Left ventricle myocardium inferior (tissue), 1 donor: ENCODE measurements at regions not wholly inside any gene's neighbourhood (a gene's known extent, or its start where the extent isn't known, plus 50 kb on each side); places are given as distances from the start of the nearest gene placed in this dataset.

Experiments
- DNase-seq: peaks from one replicate; pipeline ENCODE4 v3.0.0-alpha.2; 2020
- H3K27ac ChIP-seq: fragments of 200-600 bp; replicated peaks from 2 replicates; pipeline ENCODE4 v1.8.0; 2021
- H3K27me3 ChIP-seq: fragments of 200-600 bp; 2 replicates; pipeline ENCODE4 v1.8.0; 2021; ENCODE audit warnings: low read depth
- H3K36me3 ChIP-seq: fragments of 200-600 bp; 2 replicates; pipeline ENCODE4 v1.8.0; 2021
- H3K4me1 ChIP-seq: fragments of 200-600 bp; 2 replicates; pipeline ENCODE4 v1.8.0; 2021
- H3K4me3 ChIP-seq: fragments of 200-600 bp; 2 replicates; pipeline ENCODE4 v1.8.0; 2021; ENCODE audit warnings: mild to moderate bottlenecking, moderate library complexity
- H3K9me3 ChIP-seq: fragments of 200-600 bp; replicated peaks from 2 replicates; pipeline ENCODE4 v1.8.0; 2021
- intact Hi-C: fragments of 100-400 bp; cut with micrococcal nuclease; formaldehyde crosslinking; loops from one replicate; pipeline ENCODE4 v1.11.0; 2022
- TF ChIP-seq, protein P1 (sequence below): fragments of 200-600 bp; IDR thresholded peaks from 2 replicates; pipeline ENCODE4 v1.8.0; 2021; ENCODE audit warnings: antibody characterized with exemption, mild to moderate bottlenecking, borderline replicate concordance
- donor health status: DM: no; HTN: yes; CAD: no; lungs with severe emphysema.

DNA sequence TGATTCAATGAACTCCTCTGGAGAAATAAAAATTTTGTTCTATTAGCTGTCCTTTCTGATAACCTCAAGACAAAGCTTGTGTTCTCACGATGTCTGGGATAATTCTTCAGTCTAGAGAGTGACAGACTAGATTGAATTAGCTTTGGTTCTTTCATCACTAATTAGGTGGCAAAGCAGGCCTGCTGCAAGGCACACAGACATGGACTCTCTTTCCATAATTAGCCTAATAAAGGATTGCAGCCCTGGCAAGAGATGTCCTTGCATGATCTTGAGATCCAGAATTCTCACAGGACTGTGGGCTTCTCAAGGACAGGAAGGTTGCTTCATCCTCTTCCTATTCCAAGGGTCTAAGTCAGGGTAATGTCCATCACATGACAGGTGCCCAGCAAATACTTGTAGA is 245.6 kb upstream of the ZC3H12C start:
- TF ChIP-seq, protein P1, sequence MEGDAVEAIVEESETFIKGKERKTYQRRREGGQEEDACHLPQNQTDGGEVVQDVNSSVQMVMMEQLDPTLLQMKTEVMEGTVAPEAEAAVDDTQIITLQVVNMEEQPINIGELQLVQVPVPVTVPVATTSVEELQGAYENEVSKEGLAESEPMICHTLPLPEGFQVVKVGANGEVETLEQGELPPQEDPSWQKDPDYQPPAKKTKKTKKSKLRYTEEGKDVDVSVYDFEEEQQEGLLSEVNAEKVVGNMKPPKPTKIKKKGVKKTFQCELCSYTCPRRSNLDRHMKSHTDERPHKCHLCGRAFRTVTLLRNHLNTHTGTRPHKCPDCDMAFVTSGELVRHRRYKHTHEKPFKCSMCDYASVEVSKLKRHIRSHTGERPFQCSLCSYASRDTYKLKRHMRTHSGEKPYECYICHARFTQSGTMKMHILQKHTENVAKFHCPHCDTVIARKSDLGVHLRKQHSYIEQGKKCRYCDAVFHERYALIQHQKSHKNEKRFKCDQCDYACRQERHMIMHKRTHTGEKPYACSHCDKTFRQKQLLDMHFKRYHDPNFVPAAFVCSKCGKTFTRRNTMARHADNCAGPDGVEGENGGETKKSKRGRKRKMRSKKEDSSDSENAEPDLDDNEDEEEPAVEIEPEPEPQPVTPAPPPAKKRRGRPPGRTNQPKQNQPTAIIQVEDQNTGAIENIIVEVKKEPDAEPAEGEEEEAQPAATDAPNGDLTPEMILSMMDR: no peak
- H3K27ac ChIP-seq: no peak overlapping the region
- DNase-seq: no peak
- no peak overlapping the region for H3K4me3 ChIP-seq
- no peaks in the 10 kb centered on the region for H3K9me3 ChIP-seq
- intact Hi-C loops: no loop called here
- no peaks in the 10 kb centered on the region for H3K36me3 ChIP-seq
- no peaks in the 10 kb centered on the region for H3K27me3 ChIP-seq
- no peaks in the 10 kb centered on the region for H3K4me1 ChIP-seq

DNA sequence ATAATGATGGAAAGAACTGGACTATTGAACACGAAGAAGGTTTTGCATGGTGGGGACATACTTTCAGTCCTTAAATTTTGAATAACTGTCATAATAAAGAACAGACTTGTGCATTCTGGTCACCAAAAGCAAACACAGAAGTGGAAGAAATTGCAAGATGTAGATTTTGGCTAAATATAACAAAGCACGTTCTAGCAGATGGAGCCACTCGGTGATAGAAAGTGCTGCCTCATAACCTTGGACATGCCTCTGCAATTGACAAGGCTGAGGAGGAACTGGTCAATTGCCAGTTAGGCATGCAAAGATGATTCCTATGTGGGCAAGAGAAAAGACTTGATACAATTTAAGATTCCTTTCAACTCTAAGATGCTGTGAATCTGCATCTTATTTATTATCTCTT is 244.1 kb upstream of the ZC3H12C start:
- TF ChIP-seq, protein P1: no peak
- Histone ChIP-seq H3K27ac (no peak overlapping the region), H3K36me3 (no peaks in the 10 kb centered on the region), H3K4me1 (no peaks in the 10 kb centered on the region), H3K4me3 (no peak overlapping the region), H3K27me3 (no peaks in the 10 kb centered on the region), H3K9me3 (no peaks in the 10 kb centered on the region)
- no peak for DNase-seq
- intact Hi-C loops: no loop called here

DNA sequence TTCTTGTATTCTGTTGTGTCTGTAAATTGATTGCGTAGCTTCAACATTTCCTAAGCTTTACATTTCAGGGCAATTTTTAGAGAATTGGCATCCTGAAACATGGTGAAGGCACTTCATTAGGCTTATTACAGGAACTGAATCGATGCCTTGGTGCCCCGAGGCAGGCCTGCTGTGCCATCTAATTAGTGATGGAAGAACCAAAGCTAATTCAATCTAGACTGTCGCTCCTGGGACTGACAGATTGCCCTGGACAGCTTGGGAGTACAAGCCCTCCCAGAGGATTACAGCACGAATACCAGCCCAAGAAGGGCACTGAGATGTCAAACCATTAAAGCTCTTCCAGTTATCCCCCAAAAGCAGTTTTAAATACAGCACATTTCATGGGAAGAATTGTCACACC is 243.2 kb upstream of the ZC3H12C start:
- no peak overlapping the region for H3K27ac ChIP-seq
- no peak for DNase-seq
- no peaks in the 10 kb centered on the region for H3K36me3 ChIP-seq
- H3K9me3 ChIP-seq: no peaks in the 10 kb centered on the region
- TF ChIP-seq, protein P1: no peak
- H3K27me3 ChIP-seq: no peaks in the 10 kb centered on the region
- no peak overlapping the region for H3K4me3 ChIP-seq
- intact Hi-C loops: no loop called here
- no peaks in the 10 kb centered on the region for H3K4me1 ChIP-seq

DNA sequence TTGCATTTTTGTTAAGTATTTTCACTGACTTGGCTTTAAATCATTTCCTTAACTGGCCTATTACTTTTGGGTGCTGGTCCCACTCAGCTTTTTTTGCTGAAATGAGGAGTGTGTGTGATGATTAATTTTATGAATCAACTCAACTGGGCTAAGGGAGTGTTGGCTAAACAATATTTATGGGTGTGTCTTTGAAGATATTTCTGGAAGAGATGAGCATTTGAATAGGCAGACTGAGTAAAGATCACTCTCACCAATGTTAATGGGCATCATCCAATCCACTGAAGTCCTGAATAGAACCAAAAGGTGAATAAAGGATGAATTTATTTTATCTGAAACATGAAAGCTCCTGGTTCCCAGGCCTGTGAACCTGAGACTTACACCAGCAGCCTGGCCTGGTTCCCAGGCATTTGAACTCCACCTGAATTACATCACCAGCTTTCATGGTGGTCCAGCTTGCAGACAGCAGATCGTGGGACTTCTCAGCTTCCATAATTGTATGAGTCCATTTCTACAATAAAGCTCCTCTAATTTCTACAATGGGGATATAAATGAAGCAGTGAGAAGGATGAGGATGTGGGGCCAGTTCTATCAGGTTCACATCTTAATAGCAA is 241.3 kb upstream of the ZC3H12C start:
- Histone ChIP-seq H3K36me3 (no peaks in the 10 kb centered on the region), H3K27me3 (no peaks in the 10 kb centered on the region), H3K27ac (no peak overlapping the region), H3K4me3 (no peak overlapping the region), H3K4me1 (no peaks in the 10 kb centered on the region), H3K9me3 (no peaks in the 10 kb centered on the region)
- intact Hi-C loops: no loop called here
- no peak for DNase-seq
- TF ChIP-seq, protein P1: no peak

DNA sequence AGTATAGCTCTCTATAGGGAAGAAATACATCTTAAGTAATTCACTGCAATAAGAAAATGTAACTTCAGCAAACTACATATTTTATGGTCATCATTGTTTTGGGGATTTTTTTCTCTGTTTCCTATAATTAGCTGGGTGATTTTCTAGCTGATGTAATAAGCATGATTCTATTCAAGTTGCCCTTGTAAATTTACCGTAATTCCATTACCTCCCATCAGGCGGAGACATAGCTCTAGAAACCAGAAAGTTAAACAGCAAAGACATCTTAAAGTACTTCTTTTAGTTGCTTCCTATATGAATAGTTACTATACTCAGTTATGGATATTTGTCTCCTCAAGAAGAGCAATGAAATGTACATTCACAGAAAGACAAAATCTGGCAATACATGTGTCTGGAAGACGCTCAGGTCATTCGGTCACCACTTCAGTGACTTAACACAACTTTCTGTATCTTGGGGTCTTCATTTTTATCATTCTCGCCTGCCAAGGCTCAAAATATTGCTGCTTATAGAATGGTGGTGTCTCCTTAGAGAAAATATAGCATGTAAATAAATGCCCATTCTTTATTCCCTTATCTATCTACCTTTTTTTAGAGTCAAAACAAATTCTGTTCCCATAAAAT is 239.9 kb upstream of the ZC3H12C start:
- H3K4me3 ChIP-seq: no peak overlapping the region
- intact Hi-C loops: no loop called here
- no peaks in the 10 kb centered on the region for H3K9me3 ChIP-seq
- no peak overlapping the region for H3K27ac ChIP-seq
- no peaks in the 10 kb centered on the region for H3K36me3 ChIP-seq
- H3K4me1 ChIP-seq: no peaks in the 10 kb centered on the region
- TF ChIP-seq, protein P1: peak; percentile 44
- H3K27me3 ChIP-seq: no peaks in the 10 kb centered on the region
- no peak for DNase-seq
